ENCODE measurements at regions not wholly inside any gene's neighbourhood (a gene's known extent, or its start where the extent isn't known, plus 50 kb on each side); places are given as distances from the start of the nearest gene placed in this dataset.

GRCh38 chr22:35008213-35008612, 57.7 kb upstream of the ISX start:
- TF ChIP-seq CTCF (IDR thresholded peaks at IDR 0.05) = no peak
- no peak for TF ChIP-seq POLR2A (IDR thresholded peaks at IDR 0.05)

All from testis (tissue), 2 donors.